ENCODE measurements at regions not wholly inside any gene's neighbourhood (a gene's known extent, or its start where the extent isn't known, plus 50 kb on each side); places are given as distances from the start of the nearest gene placed in this dataset.

GRCh38 chr4:178395798-178396197 lies 953.6 kb upstream of the AGA start:
- DNase-seq (ENCODE audit: low read depth) = no peak

- DNase-seq (ENCODE audit: low read depth) = no peak
Measured at GRCh38 chr4:178412455-178412854, 970.2 kb upstream of the AGA start.

GRCh38 chr4:178414042-178414441 lies 971.8 kb upstream of the AGA start:
- DNase-seq (ENCODE audit: low read depth) = no peak

- DNase-seq (ENCODE audit: low read depth) = no peak
Measured at GRCh38 chr4:178414881-178415446, 972.7 kb upstream of the AGA start.

- DNase-seq (ENCODE audit: low read depth) = no peak
Measured at GRCh38 chr4:178415925-178416324, 973.7 kb upstream of the AGA start.

GRCh38 chr4:178423366-178423765 lies 981.1 kb upstream of the AGA start:
- DNase-seq (ENCODE audit: low read depth) = no peak

GRCh38 chr4:178426871-178427270 lies 984.6 kb upstream of the AGA start:
- no peak for DNase-seq (ENCODE audit: low read depth)

- no peak for DNase-seq (ENCODE audit: low read depth)
Measured at GRCh38 chr4:178427663-178428062, 985.4 kb upstream of the AGA start.

- no peak for DNase-seq (ENCODE audit: low read depth)
Measured at GRCh38 chr4:178448372-178449035, 1006.3 kb upstream of the AGA start.

GRCh38 chr4:178450614-178451013 lies 1008.4 kb upstream of the AGA start:
- no peak for DNase-seq (ENCODE audit: low read depth)

GRCh38 chr4:178453057-178453456 lies 1010.8 kb upstream of the AGA start:
- no peak for DNase-seq (ENCODE audit: low read depth)

- no peak for DNase-seq (ENCODE audit: low read depth)
Measured at GRCh38 chr4:178457286-178457685, 1015.0 kb upstream of the AGA start.

GRCh38 chr4:178462710-178463109 lies 1020.5 kb upstream of the AGA start:
- no peak for DNase-seq (ENCODE audit: low read depth)

- DNase-seq (ENCODE audit: low read depth) = no peak
Measured at GRCh38 chr4:178463747-178464146, 1021.5 kb upstream of the AGA start.

- no peak for DNase-seq (ENCODE audit: low read depth)
Measured at GRCh38 chr4:178470996-178471784, 1029.0 kb upstream of the AGA start.

- no peak for DNase-seq (ENCODE audit: low read depth)
Measured at GRCh38 chr4:178471994-178472393, 1029.8 kb upstream of the AGA start.

GRCh38 chr4:178480105-178480504 lies 1037.9 kb upstream of the AGA start:
- DNase-seq (ENCODE audit: low read depth) = no peak

GRCh38 chr4:178480881-178481280 lies 1038.6 kb upstream of the AGA start:
- DNase-seq (ENCODE audit: low read depth) = no peak

GRCh38 chr4:178481564-178481963 lies 1039.3 kb upstream of the AGA start:
- no peak for DNase-seq (ENCODE audit: low read depth)

GRCh38 chr4:178523038-178523437 lies 1080.8 kb upstream of the AGA start:
- DNase-seq (ENCODE audit: low read depth) = no peak

GRCh38 chr4:178535939-178536579 lies 1093.8 kb upstream of the AGA start:
- no peak for DNase-seq (ENCODE audit: low read depth)

- no peak for DNase-seq (ENCODE audit: low read depth)
Measured at GRCh38 chr4:178553201-178553600, 1111.0 kb upstream of the AGA start.

GRCh38 chr4:178554352-178554751 lies 1112.1 kb upstream of the AGA start:
- no peak for DNase-seq (ENCODE audit: low read depth)
